Mammary epithelial cell (primary cell): ENCODE measurements at regions not wholly inside any gene's neighbourhood (a gene's known extent, or its start where the extent isn't known, plus 50 kb on each side); places are given as distances from the start of the nearest gene placed in this dataset.

ENCODE experiments used
- EZH2 ChIP-seq: IDR thresholded peaks from 2 replicates; pipeline ENCODE4 v1.6.1; 2012; ENCODE audit warnings: low read length, inconsistent platforms, borderline replicate concordance
- TF ChIP-seq, protein P1 (sequence below), 2 donors: IDR thresholded peaks in 1 of 2; conservative IDR thresholded peaks in 1 of 2; 2 replicates each; pipeline ENCODE4 v1.5.1; 2011 to 2012; ENCODE audit warnings: inconsistent platforms in 2 of 2, low read length in 2 of 2, mild to moderate bottlenecking in 2 of 2, control low read depth in 1 of 2, low read depth in 1 of 2; ENCODE audit not compliant: insufficient read depth in 1 of 2; ENCODE audit errors: extremely low read depth in 1 of 2

DNA sequence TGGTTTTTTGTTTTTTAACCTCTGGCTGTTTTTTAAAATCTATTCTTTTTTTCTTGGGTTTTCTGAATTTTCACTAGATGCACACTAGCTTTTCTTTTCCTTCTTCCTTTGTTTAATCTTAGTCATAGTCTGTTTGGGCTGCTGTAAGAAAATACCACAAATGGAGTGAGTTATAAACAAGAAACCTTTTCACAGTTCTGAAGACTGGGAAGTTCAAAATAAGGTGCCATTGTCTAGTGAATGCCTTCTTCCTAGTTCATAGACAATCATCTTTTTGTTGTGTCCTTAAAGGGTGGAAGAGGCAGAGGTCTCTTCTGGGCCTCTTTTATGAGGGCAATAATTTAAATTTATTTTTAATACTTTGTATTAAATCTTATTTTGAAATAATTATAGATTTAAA lies 532.9 kb upstream of the ANO5 start:
- TF ChIP-seq, protein P1, sequence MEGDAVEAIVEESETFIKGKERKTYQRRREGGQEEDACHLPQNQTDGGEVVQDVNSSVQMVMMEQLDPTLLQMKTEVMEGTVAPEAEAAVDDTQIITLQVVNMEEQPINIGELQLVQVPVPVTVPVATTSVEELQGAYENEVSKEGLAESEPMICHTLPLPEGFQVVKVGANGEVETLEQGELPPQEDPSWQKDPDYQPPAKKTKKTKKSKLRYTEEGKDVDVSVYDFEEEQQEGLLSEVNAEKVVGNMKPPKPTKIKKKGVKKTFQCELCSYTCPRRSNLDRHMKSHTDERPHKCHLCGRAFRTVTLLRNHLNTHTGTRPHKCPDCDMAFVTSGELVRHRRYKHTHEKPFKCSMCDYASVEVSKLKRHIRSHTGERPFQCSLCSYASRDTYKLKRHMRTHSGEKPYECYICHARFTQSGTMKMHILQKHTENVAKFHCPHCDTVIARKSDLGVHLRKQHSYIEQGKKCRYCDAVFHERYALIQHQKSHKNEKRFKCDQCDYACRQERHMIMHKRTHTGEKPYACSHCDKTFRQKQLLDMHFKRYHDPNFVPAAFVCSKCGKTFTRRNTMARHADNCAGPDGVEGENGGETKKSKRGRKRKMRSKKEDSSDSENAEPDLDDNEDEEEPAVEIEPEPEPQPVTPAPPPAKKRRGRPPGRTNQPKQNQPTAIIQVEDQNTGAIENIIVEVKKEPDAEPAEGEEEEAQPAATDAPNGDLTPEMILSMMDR (conservative IDR thresholded peaks at IDR 0.05 in 1 of 2, IDR thresholded peaks at IDR 0.05 in 1 of 2; ENCODE audit: extremely low read depth in 1 of 2, insufficient read depth in 1 of 2, low read depth in 1 of 2, low read length in 2 of 2) = no peak
- TF ChIP-seq EZH2 = no peak
